ENCODE measurements at regions not wholly inside any gene's neighbourhood (a gene's known extent, or its start where the extent isn't known, plus 50 kb on each side); places are given as distances from the start of the nearest gene placed in this dataset.

DNA sequence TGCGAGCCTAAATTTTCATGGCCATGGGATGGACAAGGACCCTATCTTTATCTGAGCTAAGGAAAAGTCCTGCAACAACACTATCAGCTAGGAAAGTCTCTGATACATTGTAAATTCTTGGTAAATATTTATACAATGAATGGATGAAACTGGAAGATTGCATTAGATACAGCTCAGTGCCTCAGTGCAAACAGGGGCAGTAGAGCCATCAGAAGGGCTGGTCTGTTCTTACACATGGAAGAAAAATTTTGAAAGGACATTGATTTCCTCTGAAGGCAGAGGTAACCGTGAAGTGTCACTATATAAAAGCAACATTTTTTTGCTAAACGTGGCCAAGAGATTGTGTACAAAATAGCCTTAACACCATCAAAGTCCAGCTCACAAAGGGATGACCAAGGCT, 153.2 kb upstream of the GADL1 start:
- Histone ChIP-seq H3K9ac (ENCODE audit: low read depth in 2 of 2, low read length in 2 of 2) (no peak overlapping the region), H3K27me3 (no peaks in the 10 kb centered on the region), H3K9me3 (no peaks in the 10 kb centered on the region), H3K4me1 (no peaks in the 10 kb centered on the region), H3K36me3 (no peaks in the 10 kb centered on the region), H3K4me3 (no peak overlapping the region), H3K27ac (no peak overlapping the region)
- TF ChIP-seq, protein P1, sequence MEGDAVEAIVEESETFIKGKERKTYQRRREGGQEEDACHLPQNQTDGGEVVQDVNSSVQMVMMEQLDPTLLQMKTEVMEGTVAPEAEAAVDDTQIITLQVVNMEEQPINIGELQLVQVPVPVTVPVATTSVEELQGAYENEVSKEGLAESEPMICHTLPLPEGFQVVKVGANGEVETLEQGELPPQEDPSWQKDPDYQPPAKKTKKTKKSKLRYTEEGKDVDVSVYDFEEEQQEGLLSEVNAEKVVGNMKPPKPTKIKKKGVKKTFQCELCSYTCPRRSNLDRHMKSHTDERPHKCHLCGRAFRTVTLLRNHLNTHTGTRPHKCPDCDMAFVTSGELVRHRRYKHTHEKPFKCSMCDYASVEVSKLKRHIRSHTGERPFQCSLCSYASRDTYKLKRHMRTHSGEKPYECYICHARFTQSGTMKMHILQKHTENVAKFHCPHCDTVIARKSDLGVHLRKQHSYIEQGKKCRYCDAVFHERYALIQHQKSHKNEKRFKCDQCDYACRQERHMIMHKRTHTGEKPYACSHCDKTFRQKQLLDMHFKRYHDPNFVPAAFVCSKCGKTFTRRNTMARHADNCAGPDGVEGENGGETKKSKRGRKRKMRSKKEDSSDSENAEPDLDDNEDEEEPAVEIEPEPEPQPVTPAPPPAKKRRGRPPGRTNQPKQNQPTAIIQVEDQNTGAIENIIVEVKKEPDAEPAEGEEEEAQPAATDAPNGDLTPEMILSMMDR (IDR thresholded peaks at IDR 0.05), result no peak
- intact Hi-C loops (cut with DNase I), result no loop called here
- DNase-seq, result no peak

DNA sequence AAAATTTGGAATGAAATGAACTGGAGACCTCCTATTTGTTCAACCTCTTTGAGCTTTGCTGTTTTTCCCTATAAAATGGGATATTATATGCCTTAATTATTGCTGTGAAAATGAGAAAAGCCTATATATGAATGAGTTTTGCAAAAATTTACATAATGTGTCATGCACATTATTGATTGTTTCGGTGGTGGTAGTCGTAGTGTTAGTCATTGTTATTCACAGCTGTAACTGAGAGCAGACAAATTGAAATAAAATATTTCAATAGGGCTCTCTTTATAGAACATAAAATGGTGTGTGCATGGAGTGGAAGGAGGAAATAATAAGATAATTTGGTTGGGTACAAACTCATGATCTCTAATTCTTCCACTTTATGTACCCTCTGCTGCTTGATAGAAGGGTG, 153.7 kb upstream of the GADL1 start:
- no peak overlapping the region for H3K27ac ChIP-seq

DNA sequence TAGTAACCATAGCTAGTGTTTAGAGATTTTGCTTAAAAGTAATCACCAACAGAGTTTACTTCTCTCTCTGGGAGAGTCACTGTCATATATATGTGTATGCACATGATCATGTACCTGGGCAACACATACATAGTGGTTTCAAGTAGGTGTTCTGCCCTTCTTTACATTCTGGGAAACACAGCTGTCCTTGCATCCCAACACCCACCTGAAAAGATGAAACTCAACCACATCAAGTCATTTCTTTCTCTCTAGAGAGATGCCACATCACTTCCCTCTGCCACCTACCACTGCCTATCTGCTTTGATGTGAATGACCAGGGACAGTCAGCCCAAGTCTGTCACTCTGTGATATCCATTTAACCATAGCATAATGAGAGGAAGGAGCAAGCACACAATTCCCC, 155.8 kb upstream of the GADL1 start:
- Histone ChIP-seq H3K4me1 (no peaks in the 10 kb centered on the region), H3K4me3 (no peak overlapping the region), H3K9me3 (no peaks in the 10 kb centered on the region), H3K36me3 (no peaks in the 10 kb centered on the region), H3K27ac (no peak overlapping the region), H3K9ac (ENCODE audit: low read depth in 2 of 2, low read length in 2 of 2) (no peak overlapping the region), H3K27me3 (no peaks in the 10 kb centered on the region)
- DNase-seq, result no peak
- intact Hi-C loops (cut with DNase I), result no loop called here
- TF ChIP-seq, protein P1 (IDR thresholded peaks at IDR 0.05), result no peak

More for the DNA sequence above, 153.7 kb upstream of the GADL1 start:
- Histone ChIP-seq H3K9ac (ENCODE audit: low read depth in 2 of 2, low read length in 2 of 2) (no peak overlapping the region), H3K4me3 (no peak overlapping the region), H3K36me3 (no peaks in the 10 kb centered on the region), H3K9me3 (no peaks in the 10 kb centered on the region), H3K27me3 (no peaks in the 10 kb centered on the region), H3K4me1 (no peaks in the 10 kb centered on the region)
- no peak for DNase-seq
- TF ChIP-seq, protein P1 (IDR thresholded peaks at IDR 0.05), result no peak
- intact Hi-C loops (cut with DNase I), result no loop called here

DNA sequence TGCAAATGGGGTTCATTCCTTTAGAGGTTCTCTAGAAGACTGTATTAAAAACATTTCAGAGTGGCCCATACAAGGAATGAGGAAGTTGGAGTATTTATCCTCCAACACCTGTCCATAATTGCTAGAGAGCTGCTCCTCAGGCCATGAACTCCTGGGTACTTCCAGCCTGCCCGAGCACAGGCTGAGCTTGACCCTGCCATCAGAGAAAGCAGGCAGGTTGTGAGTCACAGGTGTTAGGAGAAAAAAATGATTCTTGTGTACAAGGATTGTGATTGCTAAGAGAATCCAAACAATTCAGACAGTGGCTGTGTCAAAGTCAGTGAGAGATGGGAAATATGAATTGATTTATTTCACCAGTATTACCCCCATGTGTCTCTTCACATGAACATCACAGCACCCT, 156.8 kb upstream of the GADL1 start:
- Histone ChIP-seq H3K9ac (ENCODE audit: low read depth in 2 of 2, low read length in 2 of 2) (no peak overlapping the region), H3K9me3 (no peaks in the 10 kb centered on the region), H3K27me3 (no peaks in the 10 kb centered on the region), H3K4me3 (no peak overlapping the region), H3K4me1 (no peaks in the 10 kb centered on the region), H3K36me3 (no peaks in the 10 kb centered on the region), H3K27ac (no peak overlapping the region)
- intact Hi-C loops (cut with DNase I), result no loop called here
- DNase-seq, result no peak
- TF ChIP-seq, protein P1 (IDR thresholded peaks at IDR 0.05), result no peak

DNA sequence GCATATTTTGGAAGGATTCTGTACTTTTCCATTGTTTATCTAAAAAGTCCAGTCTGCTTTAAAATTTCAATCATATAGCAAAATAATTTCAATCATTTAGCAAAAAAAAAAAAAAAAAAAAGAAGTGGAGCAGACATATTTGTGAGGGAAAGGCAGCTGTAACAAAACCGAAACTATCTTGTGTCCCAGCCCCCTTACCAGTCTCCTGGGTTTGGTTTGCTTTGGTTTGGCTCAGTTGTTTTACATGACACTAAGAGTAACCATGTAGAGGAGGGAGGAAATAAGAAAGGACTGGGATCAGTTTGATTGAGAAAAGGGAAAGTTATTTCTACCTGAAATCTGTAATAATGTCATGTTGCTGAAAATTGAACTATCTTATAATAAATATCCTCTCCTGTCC, 158.8 kb upstream of the GADL1 start:
- H3K27me3 ChIP-seq, result no peaks in the 10 kb centered on the region
- H3K4me3 ChIP-seq, result no peak overlapping the region
- H3K9me3 ChIP-seq, result no peaks in the 10 kb centered on the region
- H3K27ac ChIP-seq, result no peak overlapping the region
- H3K36me3 ChIP-seq, result no peaks in the 10 kb centered on the region
- no peak overlapping the region for H3K9ac ChIP-seq (ENCODE audit: low read depth in 2 of 2, low read length in 2 of 2)
- intact Hi-C loops (cut with DNase I), result no loop called here
- TF ChIP-seq, protein P1 (IDR thresholded peaks at IDR 0.05), result no peak
- no peak for DNase-seq
- H3K4me1 ChIP-seq, result no peaks in the 10 kb centered on the region

DNA sequence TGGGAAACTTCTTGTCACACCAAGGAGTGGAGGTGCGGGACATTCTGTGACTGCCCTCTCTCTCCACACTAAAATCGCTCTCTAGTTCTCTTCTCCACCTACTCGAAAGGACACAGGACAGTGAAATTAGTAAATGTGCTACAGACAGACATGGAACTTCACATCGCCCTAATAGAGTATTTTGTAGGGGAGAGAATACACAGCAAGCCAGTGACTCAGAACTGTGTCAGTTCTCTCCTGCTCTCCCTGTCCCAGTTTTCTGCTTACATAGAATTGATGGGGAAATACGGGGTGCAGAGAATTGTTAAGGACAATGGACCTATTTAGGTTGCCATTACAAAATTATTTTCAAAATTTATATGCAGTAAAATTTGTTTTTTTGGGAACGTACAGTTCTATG, 159.6 kb upstream of the GADL1 start:
- DNase-seq, result no peak
- Histone ChIP-seq H3K27ac (no peak overlapping the region), H3K9ac (ENCODE audit: low read depth in 2 of 2, low read length in 2 of 2) (no peak overlapping the region), H3K4me1 (no peaks in the 10 kb centered on the region), H3K36me3 (no peaks in the 10 kb centered on the region), H3K27me3 (no peaks in the 10 kb centered on the region), H3K9me3 (no peaks in the 10 kb centered on the region), H3K4me3 (no peak overlapping the region)
- TF ChIP-seq, protein P1 (IDR thresholded peaks at IDR 0.05), result no peak
- intact Hi-C loops (cut with DNase I), result no loop called here
